ENCODE measurements at regions not wholly inside any gene's neighbourhood (a gene's known extent, or its start where the extent isn't known, plus 50 kb on each side); places are given as distances from the start of the nearest gene placed in this dataset.

GRCh38 chr6:121876721-121877120, 441.3 kb downstream of the GJA1 start:
- TF ChIP-seq POLR2AphosphoS5 (IDR thresholded peaks at IDR 0.05), result no peak
- no peak for TF ChIP-seq EP300 (IDR thresholded peaks at IDR 0.05)
